Caco-2 (cell line): ENCODE measurements at regions not wholly inside any gene's neighbourhood (a gene's known extent, or its start where the extent isn't known, plus 50 kb on each side); places are given as distances from the start of the nearest gene placed in this dataset.

Experiments used
- BruUV-seq: library from RNA; stranded (reverse); fragments of 400-500 nt; replicated peaks from 2 replicates; lab custom pipeline; 2021; lab: Mats Ljungman, UMichigan
- CTCF ChIA-PET: fragments of 300-600 bp; sonication (Branson Sonifier 250); formaldehyde crosslinking; loops from one replicate; lab custom pipeline; 2022; ENCODE audit warnings: antibody characterized with exemption; lab: Charles Lee
- POLR2A ChIA-PET: fragments of 300-600 bp; sonication (Branson Sonifier 250); formaldehyde crosslinking; loops from one replicate; lab custom pipeline; 2022; ENCODE audit warnings: antibody characterized with exemption; lab: Charles Lee
- DNase-seq, 2 experiments: peaks; one replicate each; pipeline versions ENCODE4 v3.0.0 to v3.0.0-alpha.2; 2020 to 2022
- H3K27me3 ChIP-seq: replicated peaks from 2 replicates; pipeline ENCODE4 v1.6.0; 2011; ENCODE audit warnings: low read length; ENCODE audit not compliant: control insufficient read depth, insufficient read depth
- H3K36me3 ChIP-seq: 2 replicates; pipeline ENCODE4 v1.5.1; 2011; ENCODE audit warnings: low read length; ENCODE audit not compliant: control insufficient read depth, insufficient read depth
- H3K4me1 ChIP-seq: fragments of 250-450 bp; sonication (Bioruptor Pico); 2 replicates; pipeline ENCODE4 v1.5.1; 2020; ENCODE audit warnings: mild to moderate bottlenecking
- H3K4me3 ChIP-seq: 2 replicates; pipeline ENCODE4 v1.5.1; 2011; ENCODE audit warnings: low read depth, mild to moderate bottlenecking, control low read depth, low read length
- H3K9me3 ChIP-seq: fragments of 250-450 bp; sonication (Bioruptor Pico); 2 replicates; pipeline ENCODE4 v1.5.1; 2020; ENCODE audit warnings: mild to moderate bottlenecking, moderate library complexity
- H3K27ac Mint-ChIP-seq: one replicate; pipeline ENCODE4 v1.8.0; 2022; ENCODE audit warnings: mixed read lengths; ENCODE audit not compliant: unreplicated experiment
- H3K27me3 Mint-ChIP-seq: one replicate; pipeline ENCODE4 v1.8.0; 2022; ENCODE audit warnings: mixed read lengths; ENCODE audit not compliant: insufficient read depth, unreplicated experiment
- H3K36me3 Mint-ChIP-seq: one replicate; pipeline ENCODE4 v1.8.0; 2022; ENCODE audit warnings: mild to moderate bottlenecking, mixed read lengths; ENCODE audit not compliant: insufficient read depth, unreplicated experiment
- H3K4me1 Mint-ChIP-seq: one replicate; pipeline ENCODE4 v1.8.0; 2022; ENCODE audit warnings: low read depth, mixed read lengths; ENCODE audit not compliant: unreplicated experiment
- H3K4me3 Mint-ChIP-seq: one replicate; pipeline ENCODE4 v1.8.0; 2022; ENCODE audit warnings: mild to moderate bottlenecking, moderate library complexity, mixed read lengths; ENCODE audit not compliant: unreplicated experiment
- H3K9me3 Mint-ChIP-seq: one replicate; pipeline ENCODE4 v1.8.0; 2022; ENCODE audit warnings: mixed read lengths; ENCODE audit not compliant: unreplicated experiment
- CTCF ChIP-seq, 2 experiments: fragments of 200-600 bp in 1 of 2; IDR thresholded peaks; 1 replicate in 1 of 2; 2 replicates in 1 of 2; pipeline versions ENCODE4 v1.5.1 to v1.8.0; 2011 to 2022; ENCODE audit warnings: antibody characterized with exemption in 1 of 2, control low read depth in 1 of 2, inconsistent platforms in 1 of 2, low read depth in 1 of 2, low read length in 1 of 2, mild to moderate bottlenecking in 1 of 2, moderate library complexity in 1 of 2; ENCODE audit not compliant: insufficient read depth in 1 of 2, severe bottlenecking in 1 of 2, unreplicated experiment in 1 of 2
- intact Hi-C: fragments of 100-400 bp; cut with micrococcal nuclease; formaldehyde crosslinking; loops from one replicate; pipeline ENCODE4 v1.10.0; 2022; ENCODE audit not compliant: unreplicated experiment

- H3K4me3 Mint-ChIP-seq, result peak overlapping the region; percentile 12
- no peak overlapping the region for H3K27ac Mint-ChIP-seq
- H3K9me3 ChIP-seq, result no peaks in the 10 kb centered on the region
- no TSS peak for BruUV-seq
- H3K4me3 ChIP-seq, result no peak overlapping the region
- no peaks in the 10 kb centered on the region for H3K36me3 Mint-ChIP-seq
- H3K27me3 Mint-ChIP-seq, result peaks cover 8% of the 10 kb centered on the region
- H3K27me3 ChIP-seq, result no peaks in the 10 kb centered on the region
- no peaks in the 10 kb centered on the region for H3K4me1 ChIP-seq
- H3K4me1 Mint-ChIP-seq, result no peaks in the 10 kb centered on the region
- no peaks in the 10 kb centered on the region for H3K36me3 ChIP-seq
- POLR2A ChIA-PET, result no interaction called here
- H3K9me3 Mint-ChIP-seq, result peaks cover 14% of the 10 kb centered on the region
- no peak for DNase-seq
- CTCF ChIA-PET, result no interaction called here
- intact Hi-C loops, result no loop called here
- TF ChIP-seq CTCF (IDR thresholded peaks at IDR 0.05; ENCODE audit: insufficient read depth in 1 of 2, low read depth in 1 of 2, low read length in 1 of 2, severe bottlenecking in 1 of 2, unreplicated experiment in 1 of 2), result no peak
These were observed 65.1 kb upstream of the KDM8 start for GRCh38 chr16:27138257-27138656.

GRCh38 chr16:27145630-27146029 lies 57.7 kb upstream of the KDM8 start:
- Mint-ChIP-seq H3K36me3 (no peaks in the 10 kb centered on the region), H3K27ac (no peak overlapping the region), H3K27me3 (no peaks in the 10 kb centered on the region), H3K9me3 (no peaks in the 10 kb centered on the region), H3K4me1 (no peaks in the 10 kb centered on the region), H3K4me3 (no peak overlapping the region)
- ChIA-PET POLR2A (no interaction called here), CTCF (no interaction called here)
- H3K4me3 ChIP-seq, result no peak overlapping the region
- intact Hi-C loops, result no loop called here
- no peak for TF ChIP-seq CTCF (IDR thresholded peaks at IDR 0.05; ENCODE audit: insufficient read depth in 1 of 2, low read depth in 1 of 2, low read length in 1 of 2, severe bottlenecking in 1 of 2, unreplicated experiment in 1 of 2)
- no peaks in the 10 kb centered on the region for H3K36me3 ChIP-seq
- no peak for DNase-seq
- no peaks in the 10 kb centered on the region for H3K4me1 ChIP-seq
- BruUV-seq, result no TSS peak
- H3K27me3 ChIP-seq, result no peaks in the 10 kb centered on the region
- no peaks in the 10 kb centered on the region for H3K9me3 ChIP-seq

- no peak overlapping the region for H3K4me3 ChIP-seq
- no peaks in the 10 kb centered on the region for H3K27me3 ChIP-seq
- no peaks in the 10 kb centered on the region for H3K36me3 Mint-ChIP-seq
- CTCF ChIA-PET, result no interaction called here
- intact Hi-C loops, result loop anchor here (10.0 kb wide), 1 partner anchor 65 kb away; no protein-coding TSS in a partner anchor
- POLR2A ChIA-PET, result no interaction called here
- H3K27me3 Mint-ChIP-seq, result no peaks in the 10 kb centered on the region
- no peaks in the 10 kb centered on the region for H3K4me1 ChIP-seq
- H3K9me3 ChIP-seq, result no peaks in the 10 kb centered on the region
- H3K9me3 Mint-ChIP-seq, result no peaks in the 10 kb centered on the region
- no peak for TF ChIP-seq CTCF (IDR thresholded peaks at IDR 0.05; ENCODE audit: insufficient read depth in 1 of 2, low read depth in 1 of 2, low read length in 1 of 2, severe bottlenecking in 1 of 2, unreplicated experiment in 1 of 2)
- H3K4me3 Mint-ChIP-seq, result no peak overlapping the region
- H3K4me1 Mint-ChIP-seq, result peaks cover 4% of the 10 kb centered on the region
- DNase-seq, result no peak
- no peak overlapping the region for H3K27ac Mint-ChIP-seq
- no peaks in the 10 kb centered on the region for H3K36me3 ChIP-seq
- BruUV-seq, result no TSS peak
These were observed 53.3 kb upstream of the KDM8 start for GRCh38 chr16:27149986-27150385.
